Neural cell (in vitro differentiated cells): ENCODE measurements at regions not wholly inside any gene's neighbourhood (a gene's known extent, or its start where the extent isn't known, plus 50 kb on each side); places are given as distances from the start of the nearest gene placed in this dataset.

Source experiments
- H2AFZ ChIP-seq: fragments of 200-600, 300-800 bp; sonication (generic), shearing (Covaris generic); 2 replicates; pipeline ENCODE4 v1.6.0; 2014; ENCODE audit warnings: low read depth, mild to moderate bottlenecking, antibody characterized with exemption, low read length, moderate library complexity
- H3F3A ChIP-seq: fragments of 200-600 bp; shearing (Covaris generic); 2 replicates; pipeline ENCODE4 v1.6.1; 2016; ENCODE audit warnings: mild to moderate bottlenecking, moderate library complexity, mixed read lengths, antibody characterized with exemption, low read length; ENCODE audit not compliant: insufficient read depth, poor library complexity, severe bottlenecking
- H3K27ac ChIP-seq: fragments of 200-600, 300-800 bp; sonication (generic), shearing (Covaris generic); 2 replicates; pipeline ENCODE4 v1.5.1; 2014; ENCODE audit warnings: mild to moderate bottlenecking, low read length, moderate library complexity
- H3K27me3 ChIP-seq: fragments of 300-800, 200-600 bp; sonication (generic), shearing (Covaris generic); 2 replicates; pipeline ENCODE4 v1.6.0; 2014; ENCODE audit warnings: mild to moderate bottlenecking, low read depth, low read length, moderate library complexity; ENCODE audit not compliant: insufficient read depth
- H3K36me3 ChIP-seq: fragments of 300-800, 200-600 bp; sonication (generic), shearing (Covaris generic); 2 replicates; pipeline ENCODE4 v1.5.1; 2014; ENCODE audit warnings: mild to moderate bottlenecking, antibody characterized with exemption, low read length, moderate library complexity; ENCODE audit not compliant: insufficient read depth
- H3K4me2 ChIP-seq: fragments of 300-800, 200-600 bp; sonication (generic), shearing (Covaris generic); 2 replicates; pipeline ENCODE4 v1.6.0; 2014; ENCODE audit warnings: mild to moderate bottlenecking, low read length
- H3K4me3 ChIP-seq: fragments of 300-800, 200-600 bp; sonication (generic), shearing (Covaris generic); 2 replicates; pipeline ENCODE4 v1.5.1; 2014; ENCODE audit warnings: mild to moderate bottlenecking, low read length, moderate library complexity
- H3K79me2 ChIP-seq: fragments of 200-600 bp; shearing (Covaris generic); replicated peaks from 2 replicates; pipeline ENCODE4 v1.6.0; 2014; ENCODE audit warnings: mild to moderate bottlenecking, low read length, moderate library complexity; ENCODE audit not compliant: insufficient read depth
- H3K9ac ChIP-seq: fragments of 300-800, 200-600 bp; sonication (generic), shearing (Covaris generic); 2 replicates; pipeline ENCODE4 v1.6.1; 2016; ENCODE audit warnings: mild to moderate bottlenecking, low read length, mixed read lengths
- H3K9me2 ChIP-seq: fragments of 200-600 bp; shearing (Covaris generic); 2 replicates; pipeline ENCODE4 v1.6.1; 2016; ENCODE audit warnings: mild to moderate bottlenecking, low read length, mixed read lengths; ENCODE audit not compliant: insufficient read depth
- H3K9me3 ChIP-seq: fragments of 200-600, 300-800 bp; sonication (generic), shearing (Covaris generic); 2 replicates; pipeline ENCODE4 v1.6.1; 2016; ENCODE audit warnings: mild to moderate bottlenecking, mixed run types, low read length, moderate library complexity, mixed read lengths
- H4K20me1 ChIP-seq: fragments of 200-600 bp; shearing (Covaris generic); 2 replicates; pipeline ENCODE4 v1.6.1; 2016; ENCODE audit warnings: mild to moderate bottlenecking, mixed run types; ENCODE audit not compliant: insufficient read depth
- CTCF ChIP-seq: fragments of 450-650 bp; IDR thresholded peaks from 2 replicates; pipeline ENCODE4 v1.5.1; 2014; ENCODE audit warnings: antibody characterized with exemption, mild to moderate bottlenecking, moderate library complexity; ENCODE audit not compliant: poor library complexity, severe bottlenecking
- EP300 ChIP-seq: fragments of 450-650 bp; conservative IDR thresholded peaks from 2 replicates; pipeline ENCODE4 v1.6.1; 2014; ENCODE audit warnings: antibody characterized with exemption, mild to moderate bottlenecking, moderate library complexity; ENCODE audit not compliant: poor library complexity, severe bottlenecking
- EZH2 ChIP-seq: fragments of 200-600, 300-800 bp; shearing (Covaris generic), sonication (generic); IDR thresholded peaks from 2 replicates; pipeline ENCODE4 v1.6.1; 2014; ENCODE audit warnings: antibody characterized with exemption, low read length, borderline replicate concordance, mild to moderate bottlenecking; ENCODE audit not compliant: insufficient read depth, poor library complexity, severe bottlenecking
- MXI1 ChIP-seq: fragments of 450-650 bp; conservative IDR thresholded peaks from 2 replicates; pipeline ENCODE4 v1.6.1; 2014; ENCODE audit warnings: antibody characterized with exemption, mild to moderate bottlenecking; ENCODE audit not compliant: poor library complexity, severe bottlenecking
- POLR2AphosphoS5 ChIP-seq: IDR thresholded peaks from 2 replicates; pipeline ENCODE4 v1.6.1; 2012
- RAD21 ChIP-seq: fragments of 450-650 bp; conservative IDR thresholded peaks from 2 replicates; pipeline ENCODE4 v1.6.1; 2014; ENCODE audit warnings: antibody characterized with exemption, mild to moderate bottlenecking, moderate library complexity
- REST ChIP-seq: IDR thresholded peaks from 2 replicates; pipeline ENCODE4 v1.6.1; 2012; ENCODE audit warnings: borderline replicate concordance
- SMC3 ChIP-seq: fragments of 450-650 bp; conservative IDR thresholded peaks from 2 replicates; pipeline ENCODE4 v1.6.1; 2014; ENCODE audit warnings: antibody characterized with exemption, mild to moderate bottlenecking, moderate library complexity; ENCODE audit not compliant: poor library complexity
- TAF1 ChIP-seq: IDR thresholded peaks from 2 replicates; pipeline ENCODE4 v1.6.1; 2012; ENCODE audit warnings: low read depth

DNA sequence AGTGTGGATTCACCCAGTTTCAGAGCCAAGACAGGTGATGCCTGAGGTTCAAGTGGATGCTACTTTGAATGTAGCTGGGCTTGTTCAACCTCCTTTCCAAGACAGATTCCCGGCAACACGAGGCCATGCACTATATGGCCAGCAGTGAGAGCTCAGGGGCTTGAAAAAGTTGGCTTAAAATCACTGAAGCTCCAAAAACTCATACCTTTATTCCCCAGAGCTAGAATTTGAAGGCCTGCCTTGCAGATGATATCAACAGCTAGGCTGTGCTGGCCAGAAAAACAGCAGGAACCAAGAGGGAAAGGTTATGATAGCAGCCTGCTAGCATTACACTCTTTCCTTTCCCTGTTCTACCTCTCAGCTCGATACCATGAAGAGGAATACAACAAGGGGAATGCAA is 120.2 kb upstream of the DAB2 start:
- Histone ChIP-seq H3K9me3 (no peaks in the 10 kb centered on the region), H3K9me2 (no peaks in the 10 kb centered on the region), H3K9ac (no peak overlapping the region), H3F3A (no peaks in the 10 kb centered on the region), H3K4me3 (no peak overlapping the region), H2AFZ (no peak overlapping the region), H3K27me3 (no peaks in the 10 kb centered on the region), H4K20me1 (no peaks in the 10 kb centered on the region), H3K27ac (no peak overlapping the region), H3K79me2 (no peaks in the 10 kb centered on the region), H3K36me3 (no peaks in the 10 kb centered on the region), H3K4me2 (no peak overlapping the region)
- TF ChIP-seq MXI1 (no peak), REST (no peak), EZH2 (no peak), CTCF (no peak), EP300 (no peak)

- H3K79me2 ChIP-seq = no peaks in the 10 kb centered on the region
- no peaks in the 10 kb centered on the region for H3F3A ChIP-seq
- H4K20me1 ChIP-seq = no peaks in the 10 kb centered on the region
- TF ChIP-seq EP300 (no peak), POLR2AphosphoS5 (no peak), TAF1 (no peak), MXI1 (no peak), REST (no peak), RAD21 (no peak), EZH2 (no peak), CTCF (no peak), SMC3 (no peak)
- H3K36me3 ChIP-seq = no peaks in the 10 kb centered on the region
- H3K9me3 ChIP-seq = no peaks in the 10 kb centered on the region
- H3K4me2 ChIP-seq = no peak overlapping the region
- no peaks in the 10 kb centered on the region for H3K9me2 ChIP-seq
- H2AFZ ChIP-seq = no peak overlapping the region
- H3K27me3 ChIP-seq = no peaks in the 10 kb centered on the region
- H3K27ac ChIP-seq = no peak overlapping the region
- H3K4me3 ChIP-seq = no peak overlapping the region
- no peak overlapping the region for H3K9ac ChIP-seq
Measured at GRCh38 chr5:39543335-39543734, 118.6 kb upstream of the DAB2 start.
